ENCODE measurements at regions not wholly inside any gene's neighbourhood (a gene's known extent, or its start where the extent isn't known, plus 50 kb on each side); places are given as distances from the start of the nearest gene placed in this dataset.

- H3K9me3 ChIP-seq (ENCODE audit: low read depth), result no peaks in the 10 kb centered on the region
- no peak for TF ChIP-seq CTCF (IDR thresholded peaks at IDR 0.05; ENCODE audit: low read depth, low read length)
- H3K4me3 ChIP-seq, result no peak overlapping the region
- H3K27ac ChIP-seq, result no peak overlapping the region
- H3K27me3 ChIP-seq, result no peaks in the 10 kb centered on the region
- no peaks in the 10 kb centered on the region for H3K4me1 ChIP-seq (ENCODE audit: low read depth)
- DNase-seq (ENCODE audit: low read depth in 1 of 2, low spot score in 1 of 2), result no peak
- H3K36me3 ChIP-seq, result no peaks in the 10 kb centered on the region
Observed at GRCh38 chr10:105914432-105914831, 1250.1 kb downstream of the SORCS1 start.

GRCh38 chr10:105908701-105909100, 1255.8 kb downstream of the SORCS1 start:
- Histone ChIP-seq H3K36me3 (no peaks in the 10 kb centered on the region), H3K9me3 (ENCODE audit: low read depth) (no peaks in the 10 kb centered on the region), H3K4me3 (no peak overlapping the region), H3K4me1 (ENCODE audit: low read depth) (no peaks in the 10 kb centered on the region), H3K27me3 (no peaks in the 10 kb centered on the region), H3K27ac (no peak overlapping the region)
- no peak for TF ChIP-seq CTCF (IDR thresholded peaks at IDR 0.05; ENCODE audit: low read depth, low read length)
- no peak for DNase-seq (ENCODE audit: low read depth in 1 of 2, low spot score in 1 of 2)

- Histone ChIP-seq H3K27ac (no peak overlapping the region), H3K9me3 (ENCODE audit: low read depth) (no peaks in the 10 kb centered on the region), H3K36me3 (no peaks in the 10 kb centered on the region)
Observed at GRCh38 chr10:105885495-105885894, 1244.4 kb downstream of the SORCS3 start.

GRCh38 chr10:105879401-105879800, 1238.3 kb downstream of the SORCS3 start:
- Histone ChIP-seq H3K9me3 (ENCODE audit: low read depth) (no peaks in the 10 kb centered on the region), H3K27ac (no peak overlapping the region), H3K4me3 (no peak overlapping the region), H3K4me1 (ENCODE audit: low read depth) (no peaks in the 10 kb centered on the region), H3K36me3 (no peaks in the 10 kb centered on the region), H3K27me3 (no peaks in the 10 kb centered on the region)
- DNase-seq (ENCODE audit: low read depth in 1 of 2, low spot score in 1 of 2), result no peak
- no peak for TF ChIP-seq CTCF (IDR thresholded peaks at IDR 0.05; ENCODE audit: low read depth, low read length)

More at GRCh38 chr10:105885495-105885894, 1244.4 kb downstream of the SORCS3 start:
- no peak for TF ChIP-seq CTCF (IDR thresholded peaks at IDR 0.05; ENCODE audit: low read depth, low read length)
- H3K4me3 ChIP-seq, result no peak overlapping the region
- H3K27me3 ChIP-seq, result no peaks in the 10 kb centered on the region
- H3K4me1 ChIP-seq (ENCODE audit: low read depth), result no peaks in the 10 kb centered on the region
- DNase-seq (ENCODE audit: low read depth in 1 of 2, low spot score in 1 of 2), result no peak

- Histone ChIP-seq H3K27ac (no peak overlapping the region), H3K36me3 (no peaks in the 10 kb centered on the region), H3K4me1 (ENCODE audit: low read depth) (no peaks in the 10 kb centered on the region), H3K4me3 (no peak overlapping the region), H3K27me3 (no peaks in the 10 kb centered on the region), H3K9me3 (ENCODE audit: low read depth) (no peaks in the 10 kb centered on the region)
- no peak for DNase-seq (ENCODE audit: low read depth in 1 of 2, low spot score in 1 of 2)
- no peak for TF ChIP-seq CTCF (IDR thresholded peaks at IDR 0.05; ENCODE audit: low read depth, low read length)
Observed at GRCh38 chr10:105875050-105875449, 1234.0 kb downstream of the SORCS3 start.

- Histone ChIP-seq H3K4me1 (ENCODE audit: low read depth) (no peaks in the 10 kb centered on the region), H3K4me3 (no peak overlapping the region), H3K27me3 (no peaks in the 10 kb centered on the region), H3K27ac (no peak overlapping the region), H3K36me3 (no peaks in the 10 kb centered on the region), H3K9me3 (ENCODE audit: low read depth) (no peaks in the 10 kb centered on the region)
- no peak for DNase-seq (ENCODE audit: low read depth in 1 of 2, low spot score in 1 of 2)
- no peak for TF ChIP-seq CTCF (IDR thresholded peaks at IDR 0.05; ENCODE audit: low read depth, low read length)
Observed at GRCh38 chr10:105872665-105873064, 1231.6 kb downstream of the SORCS3 start.
